NT2/D1 (cell line): ENCODE measurements at regions not wholly inside any gene's neighbourhood (a gene's known extent, or its start where the extent isn't known, plus 50 kb on each side); places are given as distances from the start of the nearest gene placed in this dataset.
"Not testable (repeated sequence)": the region's sequence is repeated elsewhere in the genome, so short reads cannot be mapped to it uniquely, and the experiment has no call there.

Experiments
- SUZ12 ChIP-seq: IDR thresholded peaks from 2 replicates; pipeline ENCODE4 v1.6.1; 2011; ENCODE audit not compliant: insufficient read length, insufficient read depth; ENCODE audit errors: extremely low read depth
- YY1 ChIP-seq: IDR thresholded peaks from 2 replicates; pipeline ENCODE4 v1.6.1; 2011; ENCODE audit not compliant: insufficient read length, insufficient read depth
- ZNF274 ChIP-seq: IDR thresholded peaks from 2 replicates; pipeline ENCODE4 v1.6.1; 2011; ENCODE audit warnings: mild to moderate bottlenecking, low read depth, low read length

DNA sequence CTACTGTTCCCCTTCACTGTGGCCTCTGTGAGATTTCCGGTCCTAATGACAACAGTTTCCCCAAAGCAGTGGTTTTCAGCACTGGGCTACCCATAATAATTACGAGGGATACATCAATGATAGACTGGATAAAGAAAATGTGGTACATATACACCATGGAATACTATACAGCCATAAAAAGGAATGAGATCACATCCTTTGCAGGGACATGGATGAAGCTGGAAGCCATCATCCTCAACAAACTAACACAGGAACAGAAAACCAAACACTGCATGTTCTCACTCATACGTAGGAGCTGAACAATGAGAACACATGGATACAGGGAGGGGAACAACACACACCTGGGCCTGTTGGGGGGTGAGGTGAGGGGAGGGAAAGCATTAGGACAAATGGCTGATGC lies 53.3 kb upstream of the NANOS1 start:
- not testable (repeated sequence) for TF ChIP-seq YY1, ZNF274, SUZ12
